Endothelial cell of umbilical vein (primary cell): ENCODE measurements at regions not wholly inside any gene's neighbourhood (a gene's known extent, or its start where the extent isn't known, plus 50 kb on each side); places are given as distances from the start of the nearest gene placed in this dataset.

ENCODE experiments used
- BruUV-seq: library from RNA; stranded (reverse); fragments of 400-500 nt; replicated peaks from 2 replicates; lab custom pipeline; 2021; lab: Mats Ljungman, UMichigan
- CTCF ChIA-PET: fragments of 300-600, 350-600 bp; sonication (Branson Sonifier 250); formaldehyde crosslinking; loops from one replicate; lab custom pipeline; 2021; ENCODE audit warnings: antibody characterized with exemption, inconsistent platforms; lab: Charles Lee
- POLR2A ChIA-PET: fragments of 300-600, 350-600 bp; sonication (Branson Sonifier 250); formaldehyde crosslinking; loops from one replicate; lab custom pipeline; 2021; ENCODE audit warnings: antibody characterized with exemption, inconsistent platforms; lab: Charles Lee
- DNase-seq: peaks from one replicate; pipeline ENCODE4 v3.0.0-alpha.2; 2011; ENCODE audit warnings: low read depth, low spot score
- FAIRE-seq: peaks from 2 replicates; lab custom pipeline; 2011; peaks lifted over from hg19 to GRCh38; lab: Jason Lieb, UNC
- H2AFZ ChIP-seq: 2 replicates; pipeline ENCODE4 v1.6.0; 2012; ENCODE audit warnings: low read depth, low read length, control low read depth, inconsistent platforms
- H3K27ac ChIP-seq: 2 replicates; pipeline ENCODE4 v1.5.1; 2011; ENCODE audit warnings: low read depth, mild to moderate bottlenecking, control low read depth, low read length, moderate library complexity; ENCODE audit not compliant: insufficient read depth
- H3K27me3 ChIP-seq, 2 experiments: 2 replicates each; pipeline versions ENCODE4 v1.6.0 to v1.6.1; 2011; ENCODE audit warnings: low read length in 2 of 2, mixed read lengths in 1 of 2; ENCODE audit not compliant: control insufficient read depth in 2 of 2, insufficient read depth in 2 of 2
- H3K36me3 ChIP-seq, 2 experiments: 2 replicates in 1 of 2; 3 replicates in 1 of 2; pipeline ENCODE4 v1.5.1; 2011; ENCODE audit warnings: low read length in 2 of 2, mild to moderate bottlenecking in 1 of 2, moderate library complexity in 1 of 2; ENCODE audit not compliant: control insufficient read depth in 2 of 2, insufficient read depth in 2 of 2; ENCODE audit errors: extremely low read depth in 1 of 2
- H3K4me1 ChIP-seq: 3 replicates; pipeline ENCODE4 v1.5.1; 2011; ENCODE audit warnings: mild to moderate bottlenecking, low read length; ENCODE audit not compliant: control insufficient read depth, insufficient read depth; ENCODE audit errors: extremely low read depth
- H3K4me2 ChIP-seq: 2 replicates; pipeline ENCODE4 v1.6.1; 2011; ENCODE audit warnings: low read length, control low read depth, mixed read lengths; ENCODE audit not compliant: insufficient read depth
- H3K4me3 ChIP-seq, 3 experiments: fragments of 200-600 bp in 1 of 3; sonication (generic), shearing (Covaris generic) in 1 of 3; replicated peaks in 1 of 3; 2 replicates each; pipeline ENCODE4 v1.5.1; 2011 to 2016; ENCODE audit warnings: control low read depth in 3 of 3, low read length in 3 of 3, mild to moderate bottlenecking in 2 of 3, inconsistent platforms in 1 of 3, low read depth in 1 of 3, moderate library complexity in 1 of 3; ENCODE audit not compliant: insufficient read depth in 1 of 3
- H3K79me2 ChIP-seq: 2 replicates; pipeline ENCODE4 v1.6.0; 2012; ENCODE audit warnings: low read length, inconsistent platforms; ENCODE audit not compliant: control insufficient read depth, insufficient read depth
- H3K9ac ChIP-seq: replicated peaks from 2 replicates; pipeline ENCODE3; 2011; ENCODE audit warnings: low read length, control low read depth; ENCODE audit not compliant: insufficient read depth; ENCODE audit errors: extremely low read depth
- H3K9me1 ChIP-seq: replicated peaks from 3 replicates; pipeline ENCODE4 v1.6.0; 2011; ENCODE audit warnings: mild to moderate bottlenecking, low read length; ENCODE audit not compliant: control insufficient read depth, insufficient read depth; ENCODE audit errors: extremely low read depth
- H3K9me3 ChIP-seq: replicated peaks from 2 replicates; pipeline ENCODE4 v1.5.1; 2012; ENCODE audit warnings: low read length, inconsistent platforms; ENCODE audit not compliant: control insufficient read depth, insufficient read depth
- H4K20me1 ChIP-seq: replicated peaks from 2 replicates; pipeline ENCODE3; 2011; ENCODE audit warnings: mild to moderate bottlenecking, low read length; ENCODE audit not compliant: control insufficient read depth, insufficient read depth; ENCODE audit errors: extremely low read depth
- CTCF ChIP-seq, 2 donors: IDR thresholded peaks; 1 replicate in 1 of 2; 2 replicates in 1 of 2; pipeline ENCODE4 v1.5.1; 2011; ENCODE audit warnings: low read length in 2 of 2, mild to moderate bottlenecking in 2 of 2, moderate library complexity in 2 of 2, control low read depth in 1 of 2, inconsistent platforms in 1 of 2, low read depth in 1 of 2; ENCODE audit not compliant: insufficient read depth in 1 of 2; ENCODE audit errors: extremely low read depth in 1 of 2
- EZH2 ChIP-seq: IDR thresholded peaks from 2 replicates; pipeline ENCODE4 v1.6.1; 2012; ENCODE audit warnings: borderline replicate concordance, low read depth, mild to moderate bottlenecking, moderate library complexity, low read length, inconsistent platforms; ENCODE audit not compliant: severe bottlenecking
- FOS ChIP-seq: IDR thresholded peaks from 2 replicates; pipeline ENCODE4 v1.6.1; 2011; ENCODE audit warnings: mild to moderate bottlenecking, low read length, moderate library complexity, borderline replicate concordance; ENCODE audit not compliant: insufficient read depth
- GATA2 ChIP-seq: IDR thresholded peaks from 2 replicates; pipeline ENCODE4 v1.7.0; 2011; ENCODE audit warnings: low read depth, mild to moderate bottlenecking, moderate library complexity, mixed read lengths, low read length; ENCODE audit not compliant: insufficient read length, insufficient read depth
- JUN ChIP-seq: IDR thresholded peaks from 2 replicates; pipeline ENCODE4 v1.6.1; 2011; ENCODE audit warnings: borderline replicate concordance, low read depth; ENCODE audit not compliant: insufficient read length, insufficient read depth
- MAX ChIP-seq: IDR thresholded peaks from 2 replicates; pipeline ENCODE4 v1.6.1; 2011; ENCODE audit not compliant: insufficient read depth, insufficient read length
- MYC ChIP-seq: IDR thresholded peaks from one replicate; pipeline ENCODE4 v1.6.1; 2011; ENCODE audit warnings: mild to moderate bottlenecking, low read depth, low read length
- POLR2A ChIP-seq: IDR thresholded peaks from 2 replicates; pipeline ENCODE4 v1.6.1; 2012; ENCODE audit warnings: low read depth, mild to moderate bottlenecking, control low read depth, low read length
- POLR2AphosphoS5 ChIP-seq: IDR thresholded peaks from 2 replicates; pipeline ENCODE4 v1.6.1; 2012; ENCODE audit warnings: low read depth, mild to moderate bottlenecking, control low read depth, low read length, moderate library complexity; ENCODE audit not compliant: insufficient read depth
- dilution Hi-C: fragments of 300-500 bp; cut with MboI; formaldehyde crosslinking; loops from one replicate; pipeline ENCODE4 v1.15.0; 2019; ENCODE audit warnings: low sequenced_read_pairs; ENCODE audit not compliant: extremely low pct_ligation_motif_present
- intact Hi-C: fragments of 100-400 bp; cut with micrococcal nuclease; formaldehyde crosslinking; loops from one replicate; pipeline ENCODE4 v1.10.0; 2022

GRCh38 chr1:98068016-98068415, 147.2 kb upstream of the DPYD start:
- FAIRE-seq (no peak), DNase-seq (no peak)
- intact Hi-C loops (no loop called here), dilution Hi-C loops (no loop called here)
- BruUV-seq: no TSS peak
- ChIA-PET POLR2A (no interaction called here), CTCF (no interaction called here)
- Histone ChIP-seq H3K4me2 (no peak overlapping the region), H2AFZ (no peak overlapping the region), H3K27ac (no peak overlapping the region), H3K27me3 (no peaks in the 10 kb centered on the region), H3K4me1 (peaks cover 5% of the 10 kb centered on the region), H3K36me3 (no peaks in the 10 kb centered on the region), H3K79me2 (no peaks in the 10 kb centered on the region), H4K20me1 (no peaks in the 10 kb centered on the region), H3K4me3 (no peak overlapping the region), H3K9me1 (no peaks in the 10 kb centered on the region), H3K9me3 (no peaks in the 10 kb centered on the region), H3K9ac (no peak overlapping the region)
- TF ChIP-seq JUN: no peak
- no peak for TF ChIP-seq POLR2AphosphoS5
- no peak for TF ChIP-seq FOS
- no peak for TF ChIP-seq MAX
- TF ChIP-seq POLR2A: no peak
- no peak for TF ChIP-seq MYC
- TF ChIP-seq EZH2: no peak

GRCh38 chr1:98066911-98067310, 146.1 kb upstream of the DPYD start:
- no peaks in the 10 kb centered on the region for H3K79me2 ChIP-seq

More at GRCh38 chr1:98066911-98067310, 146.1 kb upstream of the DPYD start:
- POLR2A ChIA-PET: no interaction called here
- no peaks in the 10 kb centered on the region for H3K36me3 ChIP-seq
- BruUV-seq: no TSS peak
- H3K9me1 ChIP-seq: no peaks in the 10 kb centered on the region
- no peaks in the 10 kb centered on the region for H4K20me1 ChIP-seq
- no peak for DNase-seq
- dilution Hi-C loops: no loop called here
- TF ChIP-seq MAX (no peak), FOS (no peak), JUN (no peak), POLR2A (no peak), POLR2AphosphoS5 (no peak), EZH2 (no peak), CTCF (IDR thresholded peaks at IDR 0.05; ENCODE audit: extremely low read depth in 1 of 2, insufficient read depth in 1 of 2, low read depth in 1 of 2, low read length in 2 of 2) (no peak), GATA2 (no peak), MYC (no peak)
- CTCF ChIA-PET: no interaction called here
- no peak overlapping the region for H3K4me3 ChIP-seq
- no peaks in the 10 kb centered on the region for H3K9me3 ChIP-seq
- H3K9ac ChIP-seq: no peak overlapping the region
- intact Hi-C loops: no loop called here
- no peak overlapping the region for H2AFZ ChIP-seq
- peaks cover 4% of the 10 kb centered on the region for H3K4me1 ChIP-seq
- no peak for FAIRE-seq
- H3K27ac ChIP-seq: no peak overlapping the region
- no peak overlapping the region for H3K4me2 ChIP-seq
- no peaks in the 10 kb centered on the region for H3K27me3 ChIP-seq
